ENCODE measurements at regions not wholly inside any gene's neighbourhood (a gene's known extent, or its start where the extent isn't known, plus 50 kb on each side); places are given as distances from the start of the nearest gene placed in this dataset.
A peak's percentile ranks its signal among the peaks of the same experiment; 100 is the strongest.

DNA sequence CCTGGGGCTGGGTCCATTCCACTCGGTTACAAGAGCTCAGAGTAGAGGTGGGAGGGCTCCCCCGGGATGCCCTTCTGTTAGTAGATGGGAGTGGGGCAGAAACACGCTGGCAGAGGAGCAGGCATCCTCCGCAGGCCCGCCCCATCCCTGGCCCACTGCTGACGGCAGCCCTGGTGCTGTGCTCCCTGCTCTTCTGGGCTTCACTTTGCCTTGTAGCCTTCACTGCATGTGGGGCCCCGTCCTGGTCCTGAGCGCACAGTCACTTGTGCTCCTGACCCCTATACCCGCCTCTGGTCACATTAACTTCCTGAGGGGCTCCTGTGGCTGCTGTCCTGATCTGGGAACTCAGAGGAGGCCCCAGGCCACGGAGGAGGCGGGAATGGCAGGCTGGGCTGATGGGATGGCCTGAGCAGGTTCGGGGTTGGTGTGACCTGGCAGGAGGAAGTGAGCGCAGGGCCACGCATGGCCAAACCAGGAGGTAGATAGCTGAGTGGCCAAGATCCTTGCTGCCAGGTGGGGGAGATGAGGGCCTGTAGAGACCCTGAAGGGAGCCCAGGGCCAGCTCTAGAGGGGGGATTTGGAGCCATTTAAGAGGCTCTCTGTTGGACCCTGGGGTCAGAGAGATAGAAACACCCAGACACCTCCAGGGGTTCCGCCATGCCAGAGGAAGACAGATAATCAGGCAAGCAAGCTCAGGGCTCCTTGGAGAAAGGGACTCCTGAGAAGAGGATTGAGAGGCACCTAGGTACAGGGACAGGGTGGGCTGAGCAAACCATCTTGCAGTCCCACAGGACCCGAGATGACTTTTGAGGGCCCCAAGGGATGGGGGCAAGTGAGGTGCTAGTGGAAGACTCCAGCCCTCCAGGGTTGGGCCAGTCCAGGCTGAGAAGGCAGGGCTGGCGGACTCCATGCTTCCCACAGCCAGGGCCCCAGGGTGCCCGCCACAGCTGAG is 92.2 kb upstream of the PRR23E start:
- Mint-ChIP-seq H3K27ac (peak overlapping the region in 2 of 10 donors; percentile 1 to 6), H3K36me3 (no peaks in the 10 kb centered on the region), H3K4me1 (no peaks in the 10 kb centered on the region), H3K27me3 (peaks cover 0 to 10% (median 0%) of the 10 kb centered on the region in 5 donors), H3K4me3 (no peak overlapping the region), H3K9me3 (peaks cover 0 to 3% (median 0%) of the 10 kb centered on the region in 9 donors)
- POLR2A ChIA-PET, result no interaction called here
- DNase-seq (no peak), ATAC-seq (no peak)

DNA sequence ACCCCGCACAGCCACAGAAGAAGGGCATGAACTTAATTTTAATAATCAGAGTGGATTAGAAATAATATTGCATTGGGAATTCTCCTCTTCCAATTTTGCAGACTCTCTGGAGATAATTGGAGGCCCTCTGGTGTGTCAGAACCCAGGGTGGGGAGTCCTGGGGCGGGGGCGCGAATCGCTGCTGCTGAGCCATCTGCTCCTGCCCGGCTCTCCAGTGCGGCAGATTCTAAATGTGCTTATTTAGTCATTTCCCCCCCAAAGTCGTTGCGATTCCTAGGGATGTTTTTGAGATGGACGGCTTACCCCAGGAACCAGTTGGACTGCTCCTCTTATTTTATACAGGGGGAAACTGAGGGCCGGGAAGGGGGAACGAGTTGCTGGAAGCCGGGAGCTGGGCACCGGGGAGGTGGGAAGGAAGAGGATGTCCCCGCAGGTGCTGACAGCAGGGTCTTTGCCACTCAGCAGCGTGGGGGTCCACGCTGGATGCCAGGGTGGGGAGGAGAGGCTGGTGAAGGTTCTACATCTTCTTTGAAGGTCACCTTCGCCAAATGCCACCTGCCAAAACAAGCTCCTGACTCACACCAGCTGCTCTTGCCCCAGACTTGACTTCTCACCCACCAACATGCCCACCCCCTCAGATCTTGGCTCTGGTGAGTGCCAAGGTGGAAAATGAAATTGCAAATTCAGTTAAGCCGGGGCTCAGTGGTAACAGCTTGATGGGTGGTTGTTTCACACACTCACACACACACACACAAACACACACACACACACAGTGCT is 91.3 kb upstream of the PRR23E start:
- DNase-seq (no peak), ATAC-seq (no peak)
- Mint-ChIP-seq H3K27ac (no peak overlapping the region), H3K27me3 (peaks cover 0 to 10% (median 0%) of the 10 kb centered on the region in 5 donors), H3K4me3 (no peak overlapping the region), H3K36me3 (no peaks in the 10 kb centered on the region), H3K9me3 (no peaks in the 10 kb centered on the region), H3K4me1 (no peaks in the 10 kb centered on the region)
- POLR2A ChIA-PET, result no interaction called here

DNA sequence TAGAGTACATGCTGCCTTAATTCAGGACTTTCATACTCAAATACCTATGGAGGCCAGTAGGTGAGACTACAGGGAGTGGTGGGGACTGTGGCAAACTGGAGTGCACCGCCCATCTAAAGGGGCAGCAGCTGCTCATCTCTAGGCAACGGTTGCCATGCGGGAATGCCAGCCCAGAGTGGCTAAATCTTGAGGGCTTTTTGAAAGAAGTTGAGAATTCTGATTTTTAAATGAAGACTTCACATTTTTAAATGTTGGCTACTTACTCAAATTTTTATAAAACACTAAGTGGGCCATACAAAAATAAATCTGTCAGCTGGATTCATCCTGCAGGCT is 90.8 kb upstream of the PRR23E start:
- H3K27ac Mint-ChIP-seq, result no peak overlapping the region
- H3K27me3 Mint-ChIP-seq, result peaks cover 0 to 10% (median 0%) of the 10 kb centered on the region in 5 donors
- H3K36me3 Mint-ChIP-seq, result no peaks in the 10 kb centered on the region
- ATAC-seq (no peak), DNase-seq (no peak)
- POLR2A ChIA-PET, result no interaction called here
- no peaks in the 10 kb centered on the region for H3K9me3 Mint-ChIP-seq
- H3K4me1 Mint-ChIP-seq, result no peaks in the 10 kb centered on the region
- no peak overlapping the region for H3K4me3 Mint-ChIP-seq

DNA sequence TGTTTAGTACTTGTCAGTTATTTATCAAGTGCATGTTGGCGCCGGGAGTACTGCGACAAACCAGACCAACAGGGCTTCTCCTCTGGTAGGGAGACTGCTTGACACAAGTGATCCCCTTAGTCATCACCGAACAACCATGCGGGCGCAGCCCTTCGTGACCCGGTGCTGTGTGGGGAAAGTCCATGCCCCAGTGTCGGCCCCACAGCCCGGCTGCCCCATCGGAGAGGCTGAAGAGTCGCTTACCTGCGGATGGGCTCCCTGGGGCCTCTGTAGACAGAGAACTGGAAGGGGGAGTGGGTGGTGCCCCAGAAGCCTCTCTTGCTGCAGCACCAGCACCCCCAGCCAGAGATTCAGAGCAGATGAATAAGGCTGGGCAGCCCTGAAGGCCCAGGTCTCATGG is 90.3 kb upstream of the PRR23E start:
- Mint-ChIP-seq H3K4me1 (no peaks in the 10 kb centered on the region), H3K27ac (no peak overlapping the region), H3K9me3 (no peaks in the 10 kb centered on the region), H3K4me3 (no peak overlapping the region), H3K27me3 (peaks cover 0 to 10% (median 0%) of the 10 kb centered on the region in 5 donors), H3K36me3 (no peaks in the 10 kb centered on the region)
- DNase-seq (no peak), ATAC-seq (no peak)
- POLR2A ChIA-PET, result no interaction called here

DNA sequence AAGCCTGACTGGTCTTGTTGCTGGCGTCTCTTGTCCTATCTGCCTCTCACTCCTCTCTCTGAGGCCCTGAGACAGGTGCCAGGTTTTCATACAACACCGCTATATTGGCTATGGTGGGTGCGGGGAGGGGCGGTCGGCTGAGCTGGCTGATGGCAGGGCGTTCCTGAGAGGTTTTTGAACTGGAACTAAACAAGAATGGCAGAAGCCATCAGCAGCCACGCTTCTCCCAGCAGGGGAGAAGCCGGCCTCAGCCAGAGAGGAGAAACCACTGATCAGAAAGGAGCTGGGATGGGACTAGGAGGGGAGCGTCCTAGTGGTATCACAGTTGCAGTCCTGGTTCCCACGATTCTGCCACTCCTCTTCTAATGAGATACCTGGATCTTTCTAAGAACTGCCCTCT is 89.9 kb upstream of the PRR23E start:
- Mint-ChIP-seq H3K9me3 (no peaks in the 10 kb centered on the region), H3K36me3 (no peaks in the 10 kb centered on the region)
- ATAC-seq, result no peak

DNA sequence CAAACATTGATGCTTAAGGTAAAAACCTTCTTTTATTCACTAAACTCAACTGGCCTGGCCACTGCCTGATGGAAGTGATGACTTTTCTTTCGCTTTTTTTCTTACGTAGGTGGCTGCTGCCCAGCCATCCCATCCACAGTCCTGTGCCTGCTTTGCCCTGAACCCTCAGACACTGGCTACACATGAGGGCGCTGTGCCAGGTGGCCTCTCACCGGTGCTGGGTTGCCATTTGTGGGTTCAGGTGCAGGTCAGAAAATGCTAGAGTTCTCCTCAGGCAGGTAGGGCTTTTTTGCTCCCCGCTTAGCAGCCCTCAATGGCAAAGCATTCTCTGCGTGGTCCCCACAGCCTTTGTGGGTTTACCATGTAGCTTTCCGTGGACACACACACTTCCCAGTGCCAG is 88.3 kb upstream of the PRR23E start:
- Mint-ChIP-seq H3K9me3 (no peaks in the 10 kb centered on the region), H3K4me1 (no peaks in the 10 kb centered on the region), H3K27me3 (peaks cover 0 to 18% (median 0%) of the 10 kb centered on the region in 5 donors), H3K4me3 (no peak overlapping the region), H3K36me3 (no peaks in the 10 kb centered on the region), H3K27ac (no peak overlapping the region)
- POLR2A ChIA-PET, result no interaction called here
- DNase-seq (no peak), ATAC-seq (no peak)

More for the DNA sequence above, 89.9 kb upstream of the PRR23E start:
- H3K27ac Mint-ChIP-seq, result no peak overlapping the region
- no peak overlapping the region for H3K4me3 Mint-ChIP-seq
- H3K27me3 Mint-ChIP-seq, result peaks cover 0 to 10% (median 0%) of the 10 kb centered on the region in 5 donors
- POLR2A ChIA-PET, result no interaction called here
- no peaks in the 10 kb centered on the region for H3K4me1 Mint-ChIP-seq
- DNase-seq, result no peak

DNA sequence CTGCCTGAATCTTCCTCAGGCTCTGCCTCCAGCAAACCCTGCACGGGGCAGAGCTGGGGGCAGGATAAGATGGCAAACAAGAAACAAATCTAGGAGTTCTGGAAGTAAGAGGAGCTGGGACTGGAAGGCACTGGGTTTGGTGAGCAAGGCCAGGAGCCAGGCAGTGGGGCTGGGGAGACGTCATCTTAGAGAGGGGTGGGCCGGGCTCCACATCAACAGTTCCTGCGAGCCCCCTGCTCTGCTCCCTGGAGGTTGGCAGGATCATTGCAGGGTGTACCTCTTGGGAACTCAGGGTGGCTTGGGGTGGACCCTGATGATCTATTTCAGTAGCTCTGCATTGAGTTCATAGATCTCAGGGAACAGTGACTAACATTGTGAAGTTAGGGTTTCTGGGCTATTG is 87.3 kb upstream of the PRR23E start:
- H3K27ac Mint-ChIP-seq, result no peak overlapping the region
- H3K36me3 Mint-ChIP-seq, result no peaks in the 10 kb centered on the region
- POLR2A ChIA-PET, result no interaction called here
- ATAC-seq, result no peak
- H3K4me1 Mint-ChIP-seq, result no peaks in the 10 kb centered on the region
- no peak for DNase-seq
- peaks cover 0 to 15% (median 2%) of the 10 kb centered on the region in 5 donors for H3K27me3 Mint-ChIP-seq
- H3K9me3 Mint-ChIP-seq, result peaks cover 0 to 3% (median 0%) of the 10 kb centered on the region in 9 donors
- H3K4me3 Mint-ChIP-seq, result no peak overlapping the region

DNA sequence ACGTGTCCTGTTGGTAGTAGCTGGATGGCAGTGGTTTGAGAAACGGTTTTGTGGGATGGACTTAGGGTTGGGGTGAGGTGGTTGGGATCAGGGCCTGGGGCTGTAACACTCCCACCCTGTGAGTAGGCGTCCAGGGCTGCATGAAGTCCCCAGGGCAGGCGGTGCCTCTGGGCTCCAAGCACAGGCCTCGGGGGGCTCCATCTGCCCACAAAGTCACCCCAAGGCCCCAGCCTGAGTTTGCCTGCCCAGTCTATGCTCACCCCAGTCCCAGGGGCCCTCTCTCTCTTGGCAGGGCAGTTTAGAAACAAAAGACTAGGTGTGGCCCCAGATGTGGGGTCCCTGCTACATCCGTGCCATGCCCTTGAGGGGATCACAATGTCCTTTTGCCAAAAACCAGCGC is 86.9 kb upstream of the PRR23E start:
- Mint-ChIP-seq H3K27ac (no peak overlapping the region), H3K4me3 (no peak overlapping the region), H3K9me3 (peaks cover 0 to 3% (median 0%) of the 10 kb centered on the region in 9 donors), H3K4me1 (no peaks in the 10 kb centered on the region), H3K36me3 (peaks cover 0 to 2% (median 0%) of the 10 kb centered on the region in 3 donors), H3K27me3 (peaks cover 0 to 11% (median 2%) of the 10 kb centered on the region in 5 donors)
- DNase-seq (no peak), ATAC-seq (no peak)
- POLR2A ChIA-PET, result no interaction called here

DNA sequence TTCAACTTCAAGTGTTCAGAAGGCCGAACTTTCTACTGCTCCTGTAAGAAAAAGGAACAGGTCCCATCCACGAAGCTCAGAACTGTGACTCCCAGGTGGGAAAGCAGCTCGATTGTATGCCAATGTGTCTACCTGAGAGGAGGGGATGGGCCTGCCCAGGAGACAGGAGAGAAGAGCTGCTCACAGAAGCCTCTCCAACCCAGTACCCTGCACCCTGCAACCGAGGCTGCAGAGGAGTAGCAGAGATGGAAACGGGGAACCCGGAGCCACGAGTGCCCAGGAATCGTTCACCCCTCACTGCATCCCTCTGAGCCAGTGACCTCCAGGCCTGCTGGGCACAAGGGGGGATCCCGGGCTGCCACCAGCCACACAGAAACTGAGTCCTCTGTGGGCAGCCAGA is 86.5 kb upstream of the PRR23E start:
- DNase-seq (no peak), ATAC-seq (no peak)
- Mint-ChIP-seq H3K9me3 (peaks cover 0 to 7% (median 2%) of the 10 kb centered on the region in 9 donors), H3K27me3 (peaks cover 0 to 8% (median 2%) of the 10 kb centered on the region in 5 donors), H3K27ac (no peak overlapping the region), H3K4me1 (no peaks in the 10 kb centered on the region), H3K4me3 (no peak overlapping the region), H3K36me3 (peaks cover 0 to 6% (median 1%) of the 10 kb centered on the region in 3 donors)
- POLR2A ChIA-PET, result no interaction called here

DNA sequence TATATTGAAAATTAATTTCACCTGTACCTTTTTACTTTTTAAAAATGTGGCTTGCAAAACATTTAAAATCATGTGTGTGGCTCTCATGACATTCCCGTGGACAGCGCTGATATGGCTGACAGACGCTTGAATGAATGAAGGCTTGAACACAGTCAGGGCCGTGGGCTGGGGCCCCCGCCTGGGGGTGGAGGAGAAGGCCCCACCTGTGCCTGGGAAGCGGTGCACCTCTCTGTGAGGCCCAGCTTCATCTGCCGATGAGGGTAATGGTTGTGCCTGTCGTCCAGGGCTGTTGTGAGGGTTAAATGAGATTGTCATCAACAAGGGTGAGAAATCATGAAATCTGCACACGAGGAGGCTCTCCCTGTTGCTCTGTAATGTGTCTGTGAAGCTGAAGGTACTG is 85.9 kb upstream of the PRR23E start:
- POLR2A ChIA-PET, result no interaction called here
- ATAC-seq (no peak), DNase-seq (no peak)
- peaks cover 0 to 12% (median 2%) of the 10 kb centered on the region in 3 donors for H3K36me3 Mint-ChIP-seq
- H3K4me3 Mint-ChIP-seq, result no peak overlapping the region
- no peak overlapping the region for H3K27ac Mint-ChIP-seq
- H3K9me3 Mint-ChIP-seq, result peaks cover 0 to 13% (median 3%) of the 10 kb centered on the region in 9 donors
- H3K4me1 Mint-ChIP-seq, result no peaks in the 10 kb centered on the region
- peaks cover 0 to 8% (median 2%) of the 10 kb centered on the region in 5 donors for H3K27me3 Mint-ChIP-seq

DNA sequence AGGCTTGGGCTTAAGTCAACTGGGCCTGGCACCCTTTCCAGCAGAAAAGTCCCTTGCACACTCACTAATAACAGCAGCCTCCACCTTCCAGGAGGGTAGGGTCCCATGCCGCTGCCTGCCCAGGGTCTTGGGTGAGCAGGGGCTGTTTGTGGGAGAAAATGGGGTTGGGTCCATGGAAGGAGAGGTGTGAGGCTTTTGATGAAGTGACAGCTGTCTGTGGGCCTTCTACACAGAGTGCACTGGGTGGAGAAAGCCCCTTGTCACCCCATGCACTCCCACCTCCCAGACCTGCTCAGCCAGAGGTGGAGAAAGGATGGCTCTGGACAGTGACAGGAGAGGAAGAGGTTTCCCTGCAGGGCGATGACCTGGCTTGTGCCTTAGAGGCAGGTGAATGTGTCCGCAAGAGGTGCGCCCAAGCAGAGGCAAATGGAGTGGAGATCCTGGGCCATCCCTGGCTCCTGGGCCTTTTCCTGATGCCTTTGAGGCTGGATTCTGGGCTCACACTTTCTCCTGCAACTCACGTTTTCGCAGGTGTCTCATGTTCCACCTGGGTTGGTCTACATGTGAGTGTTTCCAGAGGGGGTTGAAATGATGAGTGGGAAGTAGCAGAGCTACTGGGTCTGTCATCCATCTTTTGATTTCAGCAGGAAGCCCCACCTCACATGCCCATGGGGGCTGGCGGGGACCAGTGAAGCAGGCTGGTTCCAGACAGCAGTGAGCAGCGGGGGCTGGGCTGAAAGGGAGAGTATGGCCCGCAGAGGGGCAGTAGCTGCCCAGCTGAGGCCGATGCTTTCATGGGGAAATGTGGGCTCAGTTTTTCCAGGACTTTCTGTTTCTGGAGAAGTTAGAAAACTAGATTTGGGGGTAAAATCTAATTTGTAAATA is 85.2 kb upstream of the PRR23E start:
- DNase-seq, result no peak
- Mint-ChIP-seq H3K27ac (no peak overlapping the region), H3K36me3 (peaks cover 0 to 16% (median 2%) of the 10 kb centered on the region in 3 donors), H3K9me3 (peaks cover 0 to 20% (median 8%) of the 10 kb centered on the region in 9 donors), H3K4me1 (no peaks in the 10 kb centered on the region), H3K4me3 (no peak overlapping the region), H3K27me3 (peaks cover 0 to 8% (median 2%) of the 10 kb centered on the region in 5 donors)
- POLR2A ChIA-PET, result no interaction called here
- no peak for ATAC-seq

DNA sequence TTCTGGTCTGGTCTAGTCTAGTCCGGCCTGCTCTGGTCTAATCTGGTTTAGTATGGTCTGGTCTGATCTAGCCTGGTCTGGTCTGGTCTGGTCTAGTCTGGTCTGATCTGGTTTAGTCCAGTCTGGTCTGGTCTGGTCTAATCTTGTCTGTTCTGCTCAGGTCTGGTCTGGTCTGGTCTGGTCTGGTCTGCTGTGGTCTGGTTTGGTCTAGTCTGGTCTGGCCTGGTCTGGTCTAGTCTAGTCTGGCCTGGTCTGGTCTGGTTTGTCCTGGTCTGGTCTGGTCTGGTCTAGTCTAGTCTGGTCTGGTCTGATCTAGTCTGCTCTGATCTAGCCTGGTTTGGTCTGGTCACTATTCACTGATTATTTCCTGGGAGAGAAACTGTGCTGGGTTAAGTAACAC is 84.1 kb upstream of the PRR23E start:
- Mint-ChIP-seq H3K9me3 (peaks cover 0 to 29% (median 12%) of the 10 kb centered on the region in 9 donors), H3K36me3 (peaks cover 0 to 23% (median 2%) of the 10 kb centered on the region in 3 donors), H3K27me3 (peaks cover 0 to 8% (median 2%) of the 10 kb centered on the region in 5 donors), H3K4me1 (no peaks in the 10 kb centered on the region), H3K27ac (peak overlapping the region in 1 of 10 donors; percentile 15), H3K4me3 (no peak overlapping the region)
- ATAC-seq, result no peak
- DNase-seq, result peak in 2 of 10 donors; percentile 2 to 4
- POLR2A ChIA-PET, result no interaction called here

Data from naive thymus-derived CD8-positive, alpha-beta T cell (primary cell).